ENCODE measurements at regions not wholly inside any gene's neighbourhood (a gene's known extent, or its start where the extent isn't known, plus 50 kb on each side); places are given as distances from the start of the nearest gene placed in this dataset.
"Not testable (repeated sequence)": the region's sequence is repeated elsewhere in the genome, so short reads cannot be mapped to it uniquely, and the experiment has no call there.

DNA sequence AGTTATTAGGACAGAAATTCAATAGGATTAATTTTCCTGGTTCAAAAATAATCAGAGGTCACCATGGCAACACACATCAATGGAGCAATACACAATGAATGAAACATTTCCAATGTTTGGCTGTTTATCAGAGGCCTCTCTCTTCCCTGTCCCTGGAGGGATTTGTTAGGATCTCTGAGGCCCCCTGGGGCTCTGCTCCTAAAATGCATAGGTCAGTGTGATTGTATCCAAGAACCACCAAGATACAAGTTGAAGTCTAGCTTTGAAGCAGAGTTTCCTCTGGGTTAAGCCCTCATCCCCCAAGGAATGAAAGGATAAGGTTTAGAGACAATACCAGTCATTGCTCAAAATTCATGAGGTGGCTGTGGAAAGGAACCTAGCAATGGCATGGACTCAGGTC lies 561.2 kb upstream of the C16orf82 start:
- intact Hi-C loops (cut with DNase I) = no loop called here
- no peaks in the 10 kb centered on the region for H3K27me3 ChIP-seq
- DNase-seq (no peak), ATAC-seq (no peak)
- H3K27ac ChIP-seq = no peak overlapping the region
- H3K9me3 ChIP-seq = no peaks in the 10 kb centered on the region
- no peaks in the 10 kb centered on the region for H3K4me1 ChIP-seq
- no peak overlapping the region for H3K4me3 ChIP-seq
- no peaks in the 10 kb centered on the region for H3K36me3 ChIP-seq
- TF ChIP-seq, protein P1, sequence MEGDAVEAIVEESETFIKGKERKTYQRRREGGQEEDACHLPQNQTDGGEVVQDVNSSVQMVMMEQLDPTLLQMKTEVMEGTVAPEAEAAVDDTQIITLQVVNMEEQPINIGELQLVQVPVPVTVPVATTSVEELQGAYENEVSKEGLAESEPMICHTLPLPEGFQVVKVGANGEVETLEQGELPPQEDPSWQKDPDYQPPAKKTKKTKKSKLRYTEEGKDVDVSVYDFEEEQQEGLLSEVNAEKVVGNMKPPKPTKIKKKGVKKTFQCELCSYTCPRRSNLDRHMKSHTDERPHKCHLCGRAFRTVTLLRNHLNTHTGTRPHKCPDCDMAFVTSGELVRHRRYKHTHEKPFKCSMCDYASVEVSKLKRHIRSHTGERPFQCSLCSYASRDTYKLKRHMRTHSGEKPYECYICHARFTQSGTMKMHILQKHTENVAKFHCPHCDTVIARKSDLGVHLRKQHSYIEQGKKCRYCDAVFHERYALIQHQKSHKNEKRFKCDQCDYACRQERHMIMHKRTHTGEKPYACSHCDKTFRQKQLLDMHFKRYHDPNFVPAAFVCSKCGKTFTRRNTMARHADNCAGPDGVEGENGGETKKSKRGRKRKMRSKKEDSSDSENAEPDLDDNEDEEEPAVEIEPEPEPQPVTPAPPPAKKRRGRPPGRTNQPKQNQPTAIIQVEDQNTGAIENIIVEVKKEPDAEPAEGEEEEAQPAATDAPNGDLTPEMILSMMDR (IDR thresholded peaks at IDR 0.05) = no peak

DNA sequence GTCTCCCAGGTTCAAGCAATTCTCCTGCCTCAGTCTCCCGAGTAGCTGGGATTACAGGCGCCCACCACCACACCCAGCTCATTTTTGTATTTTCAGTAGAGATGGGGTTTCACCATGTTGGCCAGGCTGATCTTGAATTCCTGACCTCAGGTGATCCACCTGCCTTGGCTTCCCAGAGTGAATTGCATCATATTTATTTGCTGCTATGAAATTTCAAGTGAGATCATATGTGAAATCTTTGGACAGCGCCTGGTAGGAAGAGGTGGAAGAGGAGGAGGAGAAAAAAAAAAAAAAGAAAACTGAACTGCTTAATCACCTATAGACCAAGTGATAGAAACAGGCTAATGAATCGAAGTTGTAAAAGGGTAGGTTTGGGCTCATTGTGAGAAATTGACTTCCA lies 557.8 kb upstream of the C16orf82 start:
- H3K36me3 ChIP-seq; DNase-seq; H3K4me3 ChIP-seq; H3K27me3 ChIP-seq; ATAC-seq; H3K9me3 ChIP-seq; intact Hi-C loops (cut with DNase I); H3K27ac ChIP-seq; H3K4me1 ChIP-seq: not testable (repeated sequence)

DNA sequence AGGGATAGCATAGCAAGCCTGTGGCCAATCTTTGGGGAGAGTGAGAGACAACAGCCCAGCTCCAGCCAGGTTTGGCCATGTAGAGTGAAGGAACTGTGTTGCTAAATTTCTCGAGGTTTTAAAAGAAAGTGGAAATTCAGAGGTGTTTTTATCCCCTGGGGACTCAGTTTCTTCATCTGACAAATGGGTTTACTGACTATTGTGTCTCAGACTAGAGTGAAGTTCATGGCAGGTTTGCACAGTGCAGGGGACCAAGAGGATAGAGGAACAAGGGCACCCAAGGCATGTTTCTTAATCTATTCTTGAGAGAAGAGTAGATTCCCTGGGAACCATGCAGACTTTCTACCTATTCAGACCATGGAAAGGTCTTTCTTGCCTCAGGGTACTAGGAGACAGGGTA lies 555.8 kb upstream of the C16orf82 start:
- TF ChIP-seq, protein P1 (IDR thresholded peaks at IDR 0.05) = no peak
- H3K4me3 ChIP-seq = no peak overlapping the region
- intact Hi-C loops (cut with DNase I) = no loop called here
- no peaks in the 10 kb centered on the region for H3K36me3 ChIP-seq
- H3K27ac ChIP-seq = no peak overlapping the region
- H3K4me1 ChIP-seq = no peaks in the 10 kb centered on the region
- H3K27me3 ChIP-seq = no peaks in the 10 kb centered on the region
- no peak for DNase-seq
- H3K9me3 ChIP-seq = no peaks in the 10 kb centered on the region
- no peak for ATAC-seq

DNA sequence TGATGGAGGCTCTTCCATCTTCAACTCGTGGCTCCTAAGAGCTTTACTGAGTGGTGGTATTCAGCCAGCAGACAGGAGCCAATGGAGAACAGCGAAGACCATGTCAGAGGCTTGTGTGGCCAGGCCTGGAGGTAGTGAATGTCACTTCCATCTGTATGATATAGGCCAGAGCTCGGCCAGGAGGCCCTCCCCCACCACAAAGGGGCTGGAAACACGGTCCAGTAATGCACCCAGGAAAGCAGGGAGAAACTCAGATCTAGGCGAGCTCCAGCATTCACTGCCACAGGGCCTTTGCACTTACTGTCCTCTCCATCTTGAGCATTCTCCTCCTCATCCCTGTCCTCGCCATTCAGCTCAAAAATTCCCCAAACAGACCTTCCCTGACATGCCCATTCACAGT lies 555.3 kb upstream of the C16orf82 start:
- DNase-seq = no peak
- Histone ChIP-seq H3K4me3 (no peak overlapping the region), H3K4me1 (no peaks in the 10 kb centered on the region), H3K27me3 (no peaks in the 10 kb centered on the region), H3K27ac (no peak overlapping the region), H3K36me3 (no peaks in the 10 kb centered on the region), H3K9me3 (no peaks in the 10 kb centered on the region)
- no peak for ATAC-seq
- TF ChIP-seq, protein P1 (IDR thresholded peaks at IDR 0.05) = no peak
- intact Hi-C loops (cut with DNase I) = no loop called here

DNA sequence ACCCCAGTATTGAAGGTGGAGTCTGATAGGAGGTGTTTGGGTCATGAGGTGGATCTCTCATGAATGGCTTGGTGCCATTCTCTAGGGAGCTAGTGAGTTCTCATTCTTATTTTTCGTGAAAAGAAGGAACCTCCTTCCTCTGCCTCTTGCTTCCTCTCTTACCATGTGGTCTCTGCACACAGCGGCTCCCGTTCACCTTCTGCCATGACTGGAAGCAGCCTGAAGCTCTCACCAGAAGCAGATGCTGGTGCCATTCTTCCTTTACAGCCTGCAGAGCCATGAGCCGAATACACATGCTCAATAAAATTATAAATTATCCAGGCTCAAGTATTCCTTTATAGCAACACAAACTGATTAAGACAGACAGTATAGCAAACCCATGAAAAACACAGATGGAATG lies 545.1 kb upstream of the C16orf82 start:
- H3K9me3 ChIP-seq = no peaks in the 10 kb centered on the region
- no peak for ATAC-seq
- TF ChIP-seq, protein P1 (IDR thresholded peaks at IDR 0.05) = no peak

DNA sequence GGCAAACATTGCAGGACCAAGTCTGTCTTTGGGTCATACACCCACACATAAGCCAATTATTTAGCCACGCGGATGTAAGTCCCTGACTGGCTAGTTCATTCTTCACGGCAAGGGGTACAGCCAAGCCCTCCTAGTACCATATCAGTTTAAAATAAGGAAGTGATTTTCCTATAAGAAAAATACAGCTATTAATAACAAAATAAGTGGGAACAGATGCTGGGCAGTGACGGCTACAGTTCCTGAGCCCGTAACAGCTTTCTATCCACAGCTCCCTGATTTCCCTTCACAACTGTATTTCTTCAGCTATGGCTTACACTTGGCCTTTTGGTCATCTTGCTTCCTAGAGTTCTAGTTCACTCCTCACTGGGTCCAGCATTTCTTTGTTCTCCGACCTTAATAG lies 542.4 kb upstream of the C16orf82 start:
- Histone ChIP-seq H3K27ac (no peak overlapping the region), H3K27me3 (no peaks in the 10 kb centered on the region), H3K9me3 (no peaks in the 10 kb centered on the region), H3K36me3 (no peaks in the 10 kb centered on the region), H3K4me1 (no peaks in the 10 kb centered on the region), H3K4me3 (no peak overlapping the region)
- no peak for ATAC-seq
- TF ChIP-seq, protein P1 (IDR thresholded peaks at IDR 0.05) = no peak
- DNase-seq = no peak
- intact Hi-C loops (cut with DNase I) = no loop called here

More for the DNA sequence above, 545.1 kb upstream of the C16orf82 start:
- H3K27ac ChIP-seq = no peak overlapping the region
- H3K4me1 ChIP-seq = no peaks in the 10 kb centered on the region
- H3K4me3 ChIP-seq = no peak overlapping the region
- no peak for DNase-seq
- H3K27me3 ChIP-seq = no peaks in the 10 kb centered on the region
- H3K36me3 ChIP-seq = no peaks in the 10 kb centered on the region
- intact Hi-C loops (cut with DNase I) = no loop called here

All from upper lobe of right lung (tissue), 1 donor.